SW 1271 (cell line): ENCODE measurements at regions not wholly inside any gene's neighbourhood (a gene's known extent, or its start where the extent isn't known, plus 50 kb on each side); places are given as distances from the start of the nearest gene placed in this dataset.
A peak's percentile ranks its signal among the peaks of the same experiment; 100 is the strongest.
"Not testable (repeated sequence)": the region's sequence is repeated elsewhere in the genome, so short reads cannot be mapped to it uniquely, and the experiment has no call there.

Experiments
- DNase-seq, 2 experiments: peaks; one replicate each; lab custom pipeline; 2025; lab: John Stamatoyannopoulos, UW

DNA sequence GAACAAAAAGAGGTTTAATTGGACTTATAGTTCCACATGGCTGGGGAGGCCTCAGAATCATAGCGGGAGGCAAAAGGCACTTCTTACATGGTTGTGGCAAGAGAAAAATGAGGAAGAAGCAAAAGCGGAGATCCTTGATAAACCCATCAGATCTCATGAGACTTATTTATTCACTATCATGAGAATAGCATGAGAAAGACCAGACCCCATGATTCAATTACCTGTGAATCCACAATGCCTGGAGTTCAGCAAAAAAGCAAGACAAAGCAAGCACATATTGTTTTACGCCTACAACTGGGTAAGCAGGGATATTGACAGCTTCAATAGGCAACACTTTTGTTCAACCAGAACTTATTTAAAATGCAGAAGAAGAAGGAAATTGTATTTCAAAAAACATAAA, 218.2 kb downstream of the RPL10L start:
- DNase-seq = no peak

- DNase-seq = no peak
Observed at GRCh38 chr14:46432516-46432915, 219.1 kb downstream of the RPL10L start.

DNA sequence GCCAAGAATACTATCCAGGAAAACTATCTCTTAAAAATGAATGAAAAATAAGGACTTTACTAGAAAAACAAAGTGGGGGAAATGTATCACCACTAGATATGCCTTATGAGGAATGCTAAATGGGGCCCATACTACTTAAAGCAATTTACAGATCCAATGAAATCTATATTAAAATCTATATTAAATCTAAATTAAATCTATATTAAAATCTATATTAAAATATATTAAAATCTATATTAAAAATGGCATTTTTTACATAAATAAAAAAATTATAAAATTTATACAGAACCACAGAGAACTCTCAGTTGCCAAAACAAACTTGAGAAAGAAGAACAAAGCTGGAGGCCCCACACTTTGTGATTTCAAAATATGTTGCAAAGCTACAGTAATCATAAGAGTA, 234.5 kb downstream of the RPL10L start:
- no peak for DNase-seq

GRCh38 chr14:46404865-46405811, 246.4 kb downstream of the RPL10L start:
- no peak for DNase-seq

- not testable (repeated sequence) for DNase-seq
Observed at GRCh38 chr14:46402001-46402690, 249.4 kb downstream of the RPL10L start.

GRCh38 chr14:46401066-46401465, 250.5 kb downstream of the RPL10L start:
- no peak for DNase-seq

GRCh38 chr14:46399049-46399448, 252.5 kb downstream of the RPL10L start:
- no peak for DNase-seq

DNA sequence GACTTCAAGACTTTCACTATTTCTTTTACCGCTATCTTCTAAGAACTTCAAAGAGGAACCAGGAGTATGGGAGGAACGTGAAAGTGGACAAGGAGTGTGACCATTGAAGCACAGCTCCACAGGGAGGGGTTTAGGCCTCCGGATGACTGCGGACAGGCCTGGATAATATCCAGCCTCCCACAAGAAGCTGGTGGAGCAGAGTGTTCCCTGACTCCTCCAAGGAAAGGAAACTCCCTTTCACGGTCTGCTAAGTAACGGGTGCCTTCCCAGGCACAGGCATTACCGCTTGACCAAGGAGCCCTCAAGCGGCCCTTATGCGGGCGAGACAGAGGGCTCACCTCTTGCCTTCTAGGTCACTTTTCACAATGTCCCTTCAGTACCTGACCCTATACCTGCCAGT, 267.0 kb downstream of the RPL10L start:
- DNase-seq = no peak

GRCh38 chr14:46381674-46382073, 269.9 kb downstream of the RPL10L start:
- no peak for DNase-seq

DNA sequence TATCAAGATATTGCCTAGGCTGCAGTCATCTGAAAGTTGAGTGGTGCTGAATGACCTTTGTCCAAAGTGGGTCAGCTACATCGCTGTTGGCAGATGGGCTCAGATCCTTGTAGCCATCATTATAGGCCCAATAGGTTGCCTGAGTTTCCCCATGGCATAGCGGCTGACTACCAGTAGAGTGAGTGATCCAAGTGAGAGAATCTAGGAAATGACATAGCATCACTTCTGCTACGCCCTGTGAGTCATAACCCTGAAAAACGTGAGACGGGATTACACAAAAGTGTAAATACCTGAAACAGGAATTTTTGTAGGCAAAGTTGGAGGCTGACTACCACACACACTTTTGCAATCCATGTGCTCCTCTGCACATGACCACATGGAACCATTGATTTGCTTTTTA, 273.3 kb downstream of the RPL10L start:
- DNase-seq = no peak

DNA sequence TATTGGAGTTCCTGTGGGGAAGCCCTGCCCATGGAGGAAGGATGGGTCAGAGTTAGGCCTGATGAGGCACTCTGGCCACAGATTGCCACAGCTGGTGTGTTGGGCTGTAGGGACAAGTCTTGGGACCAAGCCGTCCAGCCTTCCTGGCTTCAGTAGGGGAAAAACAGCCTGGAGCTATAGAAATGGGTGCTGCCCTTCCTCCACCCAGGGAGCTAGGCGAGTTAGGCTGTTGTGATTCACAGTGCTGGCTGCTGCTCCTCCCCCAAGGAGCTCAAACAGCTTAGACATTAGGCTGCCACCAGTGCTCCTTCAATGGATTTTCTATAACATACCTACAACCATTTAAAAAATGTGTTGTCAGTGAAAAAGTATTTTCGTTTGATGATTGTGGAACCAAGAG, 274.3 kb downstream of the RPL10L start:
- no peak for DNase-seq

DNA sequence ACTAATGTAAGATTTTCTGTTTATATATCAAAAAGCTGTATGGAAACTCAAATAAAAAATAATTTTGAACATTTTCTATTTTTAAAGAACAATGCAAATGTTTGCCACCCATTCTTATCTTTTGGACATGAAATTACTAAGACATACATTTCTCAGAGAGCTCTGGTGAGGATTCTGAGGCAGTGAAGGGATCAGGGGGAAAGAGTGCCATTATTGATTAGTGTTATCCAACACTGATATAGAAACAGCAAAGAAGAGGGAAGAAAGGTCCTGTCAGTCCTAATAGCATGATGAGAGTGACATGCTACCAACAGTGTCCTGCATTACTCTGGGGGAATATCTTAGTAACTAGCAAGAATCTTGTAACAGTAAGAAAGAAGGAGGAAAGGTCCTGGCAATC, 282.2 kb downstream of the RPL10L start:
- DNase-seq = no peak

- no peak for DNase-seq
Observed at GRCh38 chr14:46368275-46368674, 283.3 kb downstream of the RPL10L start.

DNA sequence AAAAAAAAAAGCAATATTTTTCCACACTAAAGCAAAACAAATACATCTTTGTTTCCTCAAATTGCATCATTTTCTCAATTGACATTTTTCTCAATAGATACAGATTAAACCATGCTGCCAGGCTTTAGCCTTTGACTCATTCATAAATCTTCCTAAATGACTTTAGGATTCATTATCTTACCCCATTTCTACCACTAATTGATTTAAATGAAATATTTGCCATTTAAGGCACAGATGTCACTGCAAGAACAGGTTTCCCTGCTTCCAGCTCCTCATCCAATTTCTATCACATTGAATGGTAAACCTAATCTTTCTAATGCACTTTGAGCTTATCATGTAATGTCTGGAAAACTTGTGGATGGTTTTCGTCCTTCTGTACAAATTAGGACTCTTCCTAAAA, 298.7 kb downstream of the RPL10L start:
- no peak for DNase-seq

DNA sequence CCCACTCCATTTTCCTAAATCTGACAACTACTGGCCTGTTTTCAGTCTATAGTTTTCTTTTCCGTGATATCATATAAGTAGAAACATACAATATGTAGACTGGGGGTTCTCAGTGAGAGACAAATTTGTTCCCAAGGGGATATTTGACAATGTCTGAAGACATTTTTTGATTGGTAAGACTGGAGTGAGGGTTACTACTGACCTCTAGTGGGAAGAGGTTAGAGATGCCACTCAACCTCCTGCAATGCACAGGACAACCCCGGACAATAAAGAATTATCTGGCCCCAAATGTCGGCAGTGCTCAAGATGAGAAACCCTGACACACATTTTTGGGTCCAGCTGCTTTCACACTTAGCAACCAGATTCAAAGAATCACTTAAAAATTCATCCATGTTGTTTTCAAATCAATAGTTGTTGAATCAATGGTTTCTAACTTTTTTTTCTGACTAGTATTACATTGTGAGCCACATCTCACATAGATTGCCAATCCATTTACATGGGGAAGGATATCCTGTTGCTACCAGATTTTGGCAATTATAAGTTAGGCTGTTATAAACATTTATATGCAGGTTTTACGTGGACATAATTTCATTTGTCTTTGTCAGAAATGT, 307.1 kb downstream of the RPL10L start:
- DNase-seq = peak; percentile 4 to 46

- no peak for DNase-seq
Observed at GRCh38 chr14:46325777-46326176, 325.8 kb downstream of the RPL10L start.

DNA sequence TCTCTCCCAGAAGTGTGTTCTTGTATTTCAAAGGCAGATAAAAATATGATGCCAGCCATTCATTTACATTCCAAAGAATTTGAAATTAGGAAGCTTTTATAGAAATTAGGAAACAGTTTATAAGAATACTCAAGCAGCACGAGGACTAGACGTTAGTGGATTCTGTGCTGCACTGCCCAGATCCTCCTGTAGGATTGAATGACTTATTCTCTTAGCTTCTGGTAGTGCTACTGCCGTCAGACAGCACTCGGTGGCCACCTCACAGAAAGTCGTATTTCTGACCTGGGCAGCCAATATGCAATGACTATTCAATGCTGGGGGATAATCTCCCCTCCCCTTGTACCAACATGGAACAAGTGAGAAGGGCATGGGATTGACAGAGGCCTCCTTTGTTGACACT, 326.4 kb downstream of the RPL10L start:
- DNase-seq = no peak

DNA sequence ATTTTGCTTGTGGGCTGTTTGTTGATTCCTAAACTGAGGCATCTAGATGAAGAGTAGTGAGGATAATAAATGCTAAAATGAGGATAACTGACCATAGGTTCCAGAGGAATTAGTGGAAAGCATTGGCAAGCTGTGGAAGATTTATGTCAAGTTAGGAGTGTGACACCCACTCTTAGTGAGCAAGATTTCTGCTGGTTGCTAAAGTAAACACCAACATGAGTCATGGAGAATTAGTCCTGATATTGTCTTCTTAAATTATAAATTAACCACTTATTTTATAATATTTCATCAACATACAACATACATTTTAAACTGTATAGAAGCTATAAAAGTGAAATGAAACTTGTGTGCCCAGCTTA, 328.2 kb downstream of the RPL10L start:
- no peak for DNase-seq

DNA sequence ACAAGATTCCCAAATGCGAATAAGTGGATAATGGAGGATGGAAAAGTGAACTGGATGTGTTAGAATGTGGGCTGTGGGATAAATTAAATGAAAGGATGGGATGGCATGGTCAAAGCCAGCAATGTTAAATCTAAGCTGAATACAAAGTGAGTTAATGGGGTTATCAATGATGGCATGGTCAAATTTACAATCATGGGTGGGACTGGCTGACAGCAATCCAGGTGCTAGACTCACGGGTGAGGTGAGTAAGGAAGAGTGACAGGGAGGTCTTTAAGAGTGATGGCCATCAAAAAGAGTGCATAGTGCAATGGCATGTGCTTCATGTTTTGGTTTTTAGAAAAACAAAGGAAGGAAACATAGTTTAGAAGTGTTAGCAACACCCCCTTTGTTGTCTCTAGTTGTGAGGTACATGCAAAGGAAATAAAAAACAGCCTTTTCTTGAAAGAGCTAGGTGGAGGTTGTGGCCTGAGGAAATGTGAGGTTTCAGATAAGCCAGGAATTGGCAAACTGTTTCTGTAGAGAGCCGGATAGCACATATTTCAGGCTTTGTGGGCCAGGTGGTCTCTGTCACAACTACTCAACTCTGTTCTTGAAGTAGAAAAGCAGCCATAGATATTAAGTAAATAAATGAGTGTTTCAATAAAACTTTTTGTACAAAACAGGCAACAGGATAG, 328.7 kb downstream of the RPL10L start:
- DNase-seq = no peak

GRCh38 chr14:46322076-46322475, 329.5 kb downstream of the RPL10L start:
- DNase-seq = no peak

GRCh38 chr14:46306267-46306666, 345.3 kb downstream of the RPL10L start:
- DNase-seq = no peak

DNA sequence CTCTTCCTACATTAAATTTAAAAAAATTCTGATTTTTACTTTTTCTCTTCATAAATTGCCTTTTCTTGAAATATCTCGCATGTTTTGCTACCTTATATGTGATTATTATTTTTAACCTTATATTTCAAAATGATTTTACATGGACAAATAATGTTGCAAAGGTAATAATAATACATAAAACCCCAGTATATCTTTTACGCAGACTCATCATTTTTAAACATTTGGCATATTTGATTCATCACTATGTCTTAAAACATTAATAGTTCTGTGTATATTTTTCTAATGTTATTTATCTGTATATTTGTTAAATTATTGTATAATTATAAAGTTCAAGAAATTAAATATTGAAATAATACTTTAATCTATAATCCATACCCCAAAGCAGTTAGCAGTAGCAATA, 350.8 kb downstream of the RPL10L start:
- DNase-seq = no peak
